GM10248 (cell line): ENCODE measurements at regions not wholly inside any gene's neighbourhood (a gene's known extent, or its start where the extent isn't known, plus 50 kb on each side); places are given as distances from the start of the nearest gene placed in this dataset.
"Not testable (repeated sequence)": the region's sequence is repeated elsewhere in the genome, so short reads cannot be mapped to it uniquely, and the experiment has no call there.

Experiments
- CTCF ChIA-PET: fragments of 300-600 bp; sonication (Branson Sonifier 250); formaldehyde crosslinking; extraction: SDS; loops from one replicate; lab custom pipeline; 2021; ENCODE audit warnings: antibody characterized with exemption; lab: Yijun Ruan, JAX
- POLR2A ChIA-PET: fragments of 350-650 bp; sonication (Branson Sonifier 250); formaldehyde crosslinking; extraction: SDS; loops from one replicate; lab custom pipeline; 2020; ENCODE audit warnings: antibody characterized with exemption; lab: Yijun Ruan, JAX
- DNase-seq: peaks from one replicate; pipeline ENCODE4 v3.0.0; 2012; ENCODE audit errors: extremely low spot score
- CTCF ChIP-seq: IDR thresholded peaks from 2 replicates; pipeline ENCODE4 v1.5.1; 2012; ENCODE audit warnings: mild to moderate bottlenecking, low read depth; ENCODE audit errors: extremely low read depth, missing control alignments, control extremely low read depth

- DNase-seq = no peak
- TF ChIP-seq CTCF = no peak
- ChIA-PET CTCF (interaction anchor here (1.5 kb wide), 1 partner anchor 12 kb away, joined by 3 read pairs; no protein-coding TSS in a partner anchor), POLR2A (interaction anchor here (0.6 kb wide), 1 partner anchor 43 kb away, joined by 3 read pairs; no protein-coding TSS in a partner anchor)
Observed at GRCh38 chr2:62654876-62655359, 50.6 kb upstream of the EHBP1 start.

GRCh38 chr2:62654423-62654791, 51.1 kb upstream of the EHBP1 start:
- POLR2A ChIA-PET = no interaction called here
- CTCF ChIA-PET = interaction anchor here (1.5 kb wide), 1 partner anchor 12 kb away, joined by 3 read pairs; no protein-coding TSS in a partner anchor
- DNase-seq = no peak
- no peak for TF ChIP-seq CTCF

DNA sequence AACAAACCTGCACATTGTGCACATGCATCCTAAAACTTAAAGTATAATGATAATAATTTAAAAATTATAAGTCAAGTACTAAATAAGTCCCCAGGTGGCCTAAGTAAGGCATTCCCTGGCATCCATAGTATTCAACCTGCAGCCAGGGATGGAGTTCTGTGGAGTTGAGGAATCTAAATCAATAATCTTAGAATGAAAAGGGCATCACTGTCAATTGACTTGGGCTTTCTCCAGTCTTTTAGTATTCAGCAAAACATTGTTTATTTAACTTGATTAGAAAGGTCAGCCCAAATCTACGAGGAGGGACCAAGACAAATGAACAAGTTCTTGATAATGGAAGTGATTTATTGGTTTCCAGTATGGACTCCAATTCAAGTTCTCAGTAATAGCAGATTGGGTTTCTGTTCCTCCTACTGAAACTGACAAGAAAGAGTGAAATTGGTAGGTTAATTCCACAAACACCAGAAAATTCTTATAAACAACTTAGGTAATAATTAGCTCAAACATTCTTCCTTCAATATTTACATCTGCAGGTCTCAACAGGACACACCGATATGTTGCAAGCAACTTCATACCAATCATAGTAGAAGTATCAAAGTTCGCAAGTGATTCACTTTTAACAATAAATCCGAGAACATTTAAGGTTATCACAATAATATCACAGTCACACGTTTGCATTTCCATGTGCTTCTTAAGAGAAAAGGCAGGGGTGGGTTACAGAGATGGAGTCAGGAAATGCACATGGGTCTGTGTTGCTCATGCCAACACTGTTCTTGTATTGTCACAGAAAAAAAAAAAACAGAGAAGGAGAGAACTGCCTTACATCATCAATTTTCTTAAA, 51.7 kb upstream of the EHBP1 start:
- no peak for DNase-seq
- TF ChIP-seq CTCF = no peak
- CTCF ChIA-PET = interaction anchor here (1.5 kb wide), 1 partner anchor 13 kb away, joined by 3 read pairs; no protein-coding TSS in a partner anchor
- POLR2A ChIA-PET = no interaction called here

GRCh38 chr2:62649087-62649486, 56.4 kb upstream of the EHBP1 start:
- CTCF ChIA-PET, POLR2A ChIA-PET, DNase-seq: not testable (repeated sequence)

GRCh38 chr2:62643100-62643471, 62.4 kb upstream of the EHBP1 start:
- CTCF ChIA-PET = no interaction called here
- TF ChIP-seq CTCF = no peak
- no peak for DNase-seq
- POLR2A ChIA-PET = interaction anchor here (0.6 kb wide), 1 partner anchor 162 kb away, joined by 7 read pairs; no protein-coding TSS in a partner anchor

- POLR2A ChIA-PET = interaction anchor here (0.6 kb wide), 1 partner anchor 163 kb away, joined by 7 read pairs; no protein-coding TSS in a partner anchor
- TF ChIP-seq CTCF = no peak
- DNase-seq = no peak
- CTCF ChIA-PET = no interaction called here
Observed at GRCh38 chr2:62642429-62643099, 62.9 kb upstream of the EHBP1 start.
